DMS153 (cell line): ENCODE measurements at regions not wholly inside any gene's neighbourhood (a gene's known extent, or its start where the extent isn't known, plus 50 kb on each side); places are given as distances from the start of the nearest gene placed in this dataset.

Experiments
- DNase-seq: peaks from one replicate; lab custom pipeline; 2025; lab: John Stamatoyannopoulos, UW

GRCh38 chr12:38969706-38970105, 64.3 kb upstream of the CPNE8 start:
- no peak for DNase-seq

- no peak for DNase-seq
Measured at GRCh38 chr12:38961683-38962082, 56.3 kb upstream of the CPNE8 start.

- no peak for DNase-seq
Measured at GRCh38 chr12:38961012-38961411, 55.6 kb upstream of the CPNE8 start.

GRCh38 chr12:38956337-38956736, 50.9 kb upstream of the CPNE8 start:
- no peak for DNase-seq
